GM21360 (cell line): ENCODE measurements at regions not wholly inside any gene's neighbourhood (a gene's known extent, or its start where the extent isn't known, plus 50 kb on each side); places are given as distances from the start of the nearest gene placed in this dataset.

Experiments
- ATAC-seq: cut with Tn5 transposase; IDR thresholded peaks from one replicate; pipeline ENCODE4 v1.9.1; 2021; ENCODE audit warnings: mild to moderate bottlenecking, moderate library complexity; ENCODE audit not compliant: unreplicated experiment

DNA sequence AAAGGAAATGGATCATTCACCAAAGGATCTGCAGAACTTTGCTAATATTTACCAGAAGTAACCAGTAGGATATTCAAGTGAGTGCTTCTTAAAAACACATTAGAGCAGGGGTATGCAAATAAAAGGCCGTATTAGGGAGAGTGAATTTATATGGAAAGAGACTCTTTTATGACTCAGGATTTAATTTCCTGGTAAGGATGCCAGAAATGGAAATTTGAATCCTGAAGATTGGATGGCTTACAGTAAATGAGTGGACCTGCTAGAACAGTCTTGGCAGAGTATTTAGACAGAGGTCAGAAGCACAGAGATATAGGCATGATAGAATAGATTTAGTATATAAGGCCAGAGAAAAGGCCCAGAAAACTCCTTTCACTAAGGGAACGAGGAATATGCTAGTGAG is 201.6 kb downstream of the SLITRK5 start:
- ATAC-seq, result no peak

DNA sequence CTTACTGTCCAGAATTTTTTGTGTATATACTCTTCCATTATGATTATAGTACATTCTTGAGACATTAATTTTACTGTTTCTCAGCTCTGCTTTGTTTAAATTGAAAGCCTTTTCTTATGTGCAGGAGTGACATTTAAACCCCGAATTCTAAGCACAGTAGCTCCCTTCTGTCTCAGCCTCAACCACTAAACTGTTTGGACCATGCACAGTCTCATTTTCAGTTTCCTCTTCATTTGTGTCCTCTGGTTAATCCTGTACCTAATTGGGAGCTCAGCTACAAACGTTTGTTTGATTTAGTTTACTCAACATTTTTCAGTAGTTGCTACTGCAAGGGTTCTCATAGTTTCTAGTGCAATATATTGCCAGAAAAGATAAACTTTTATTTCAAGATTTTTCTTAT is 206.3 kb downstream of the SLITRK5 start:
- ATAC-seq, result no peak

DNA sequence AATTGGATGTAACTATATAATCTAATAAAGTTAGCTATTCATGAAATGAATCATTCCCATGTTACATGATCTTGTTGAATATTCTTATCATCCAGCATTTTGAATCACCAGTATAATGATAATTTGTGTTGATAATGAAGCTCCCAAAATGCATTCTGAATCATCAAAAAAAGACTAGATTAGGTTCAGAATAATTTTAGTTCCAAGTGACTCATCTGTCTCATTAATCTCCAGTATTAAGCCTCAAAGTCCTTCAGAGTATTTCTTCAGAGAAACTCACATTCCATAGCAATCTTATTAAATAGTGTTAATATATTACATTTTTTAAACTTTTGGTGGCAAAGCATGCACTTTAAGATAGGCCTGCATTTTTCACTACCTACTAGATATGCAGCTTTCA is 207.5 kb downstream of the SLITRK5 start:
- ATAC-seq, result no peak

DNA sequence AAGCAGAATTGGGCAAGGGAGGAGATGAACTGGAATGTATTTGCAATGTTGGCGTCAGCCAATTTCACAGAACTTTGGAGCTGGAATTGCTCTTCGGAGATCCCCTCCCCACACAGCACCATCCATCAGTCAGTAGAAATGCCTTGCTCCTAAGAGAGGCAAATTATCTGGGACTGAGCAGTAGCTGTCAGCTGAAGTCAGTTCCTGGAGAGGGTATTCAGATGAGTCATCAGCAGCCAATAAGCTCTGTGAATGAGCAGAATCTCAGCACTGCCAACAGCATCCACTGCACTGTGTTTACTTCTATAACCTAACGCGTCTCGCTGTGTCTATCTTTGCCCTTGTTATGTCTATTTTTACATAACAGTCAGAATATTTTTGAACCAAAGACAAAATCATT is 213.7 kb downstream of the SLITRK5 start:
- no peak for ATAC-seq

DNA sequence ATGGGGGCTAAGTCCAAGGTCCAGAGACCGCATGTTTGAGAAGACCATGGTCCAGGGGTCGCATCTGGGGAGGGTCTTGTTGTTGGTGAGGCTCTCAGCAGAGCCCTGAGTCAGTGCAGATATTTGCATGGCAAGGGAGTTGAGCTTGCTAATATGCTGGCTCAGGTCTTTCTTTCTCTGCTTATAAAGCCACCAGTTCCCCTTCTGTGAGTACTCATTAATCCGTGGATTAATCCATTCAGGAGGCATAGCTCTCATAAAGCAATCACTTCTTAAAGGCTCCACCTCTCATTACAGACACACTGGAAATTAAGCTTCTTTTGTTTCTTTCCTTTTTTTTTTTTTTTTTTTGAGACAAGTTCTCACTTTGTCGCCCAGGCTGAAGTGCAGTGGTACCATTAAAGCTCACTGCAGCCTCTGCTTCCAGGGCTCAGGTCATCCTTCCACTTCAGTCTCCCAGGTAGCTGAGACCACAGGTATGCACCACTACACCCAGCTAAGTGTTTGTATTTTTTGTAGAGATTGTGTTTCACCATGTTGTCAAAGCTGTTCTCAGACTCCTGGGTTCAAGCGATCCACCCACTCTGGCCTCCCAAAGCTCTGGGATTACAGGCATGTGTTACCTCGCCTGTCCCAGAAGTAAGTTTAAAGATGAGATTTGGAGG is 216.4 kb downstream of the SLITRK5 start:
- no peak for ATAC-seq

DNA sequence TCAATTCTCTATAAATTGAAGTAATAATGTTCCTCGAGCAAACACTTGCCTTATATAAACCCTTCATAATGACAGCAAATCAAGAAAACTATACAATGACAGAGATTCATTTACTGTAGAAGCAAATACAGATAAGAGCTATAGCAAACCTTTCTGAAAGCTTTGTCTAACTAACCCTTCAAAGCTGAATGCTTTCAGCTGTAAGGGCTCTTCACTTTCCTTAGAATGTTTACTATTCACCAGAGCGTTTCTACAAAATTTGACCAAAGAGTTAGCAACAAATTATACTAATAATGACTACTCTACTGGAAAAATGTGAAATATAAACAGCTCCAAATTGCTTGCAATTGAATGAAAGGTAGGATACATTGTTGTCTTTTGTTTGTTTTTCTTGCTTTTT is 218.1 kb downstream of the SLITRK5 start:
- ATAC-seq, result no peak

DNA sequence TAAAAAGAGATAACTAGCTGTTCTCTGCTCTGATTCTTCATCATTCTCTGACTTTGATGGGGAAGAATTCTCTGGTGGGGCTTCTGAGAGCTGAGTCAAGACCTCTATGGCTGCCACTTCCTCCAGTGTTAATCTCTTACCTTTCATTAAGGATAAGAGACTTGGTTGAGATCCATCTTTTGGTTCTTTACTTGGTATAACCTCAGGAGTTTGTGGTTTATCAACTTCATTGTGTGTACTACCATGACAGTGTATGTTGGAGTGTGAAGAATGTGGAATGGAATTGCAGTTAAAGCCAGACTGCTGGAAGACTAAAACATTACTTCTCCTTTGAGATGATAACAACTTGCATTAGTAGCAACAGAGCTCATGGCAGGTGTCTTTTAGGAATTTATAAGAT is 222.0 kb downstream of the SLITRK5 start:
- no peak for ATAC-seq

DNA sequence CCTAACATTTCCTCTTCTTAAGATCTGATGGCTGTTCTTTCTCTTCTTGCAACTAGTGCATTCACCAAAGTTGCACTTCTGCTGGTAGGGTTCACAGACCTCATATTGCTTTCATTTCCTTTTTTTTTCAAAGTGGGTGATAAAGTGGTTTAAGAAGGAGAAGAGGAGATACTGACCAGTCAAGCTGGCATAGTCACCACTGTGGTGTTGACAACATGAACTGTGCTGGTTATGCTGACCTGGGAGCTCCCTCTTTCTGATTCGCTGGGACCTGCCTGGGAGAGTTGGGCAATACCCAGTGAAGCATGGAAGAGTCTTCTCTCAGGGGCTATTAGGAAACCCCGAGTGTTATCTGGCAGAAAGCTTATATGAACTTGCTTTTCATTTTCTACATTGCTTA is 222.9 kb downstream of the SLITRK5 start:
- ATAC-seq, result no peak

DNA sequence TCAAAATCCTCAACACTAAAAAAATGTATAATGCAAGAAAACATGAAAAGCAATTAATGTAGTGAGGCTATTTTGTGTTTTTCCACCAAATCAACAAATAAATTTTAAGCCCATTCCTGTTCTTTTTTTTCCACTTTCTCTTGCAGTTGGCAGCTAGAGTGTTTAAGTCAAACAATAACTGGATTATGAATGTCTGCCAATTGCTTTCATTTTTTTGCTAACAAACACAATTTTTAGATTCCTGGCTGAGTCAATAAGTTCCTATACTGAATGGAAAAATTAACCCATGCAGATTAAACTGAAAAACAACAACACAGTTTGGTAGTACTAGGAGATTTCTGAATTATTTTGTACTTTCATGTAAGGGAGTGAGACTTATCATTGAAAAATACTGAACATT is 232.4 kb downstream of the SLITRK5 start:
- ATAC-seq, result no peak

DNA sequence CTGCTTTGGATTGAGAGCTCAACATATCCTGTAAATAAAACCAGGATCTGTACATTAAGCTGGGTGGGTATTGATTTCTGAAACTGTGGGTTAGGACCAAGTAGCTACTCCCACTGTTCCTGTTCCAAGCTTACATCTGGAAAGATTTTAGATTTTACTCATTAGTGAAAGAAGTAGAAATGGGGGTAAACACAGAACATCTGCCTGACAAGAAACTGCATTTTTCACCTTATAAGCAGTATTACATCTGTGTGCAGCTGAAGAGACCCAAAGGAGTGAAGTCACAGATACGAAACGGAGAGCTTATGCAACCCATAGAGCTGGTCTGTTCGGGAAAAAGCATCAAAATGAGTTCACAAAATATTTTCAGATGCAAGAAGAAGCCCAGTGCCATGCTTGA is 235.2 kb downstream of the SLITRK5 start:
- ATAC-seq, result no peak

DNA sequence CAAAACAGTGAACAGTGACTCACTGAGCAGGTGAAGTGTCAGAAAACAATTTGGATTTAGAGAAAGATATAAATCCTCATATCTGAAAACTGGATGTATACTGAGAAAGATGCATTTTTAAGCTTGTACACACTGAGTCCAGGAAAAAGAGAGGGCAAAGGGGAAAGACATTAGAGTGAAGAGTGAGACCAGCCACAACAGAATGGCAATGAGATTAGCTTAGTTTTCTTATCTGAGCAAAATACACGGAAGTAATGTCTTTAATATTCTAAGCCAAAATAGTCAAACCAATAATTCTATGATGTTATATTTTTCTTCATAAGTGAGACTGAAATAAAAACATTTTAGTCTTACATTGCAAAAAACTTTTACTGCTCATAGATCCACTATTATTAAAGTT is 236.0 kb downstream of the SLITRK5 start:
- ATAC-seq, result no peak

DNA sequence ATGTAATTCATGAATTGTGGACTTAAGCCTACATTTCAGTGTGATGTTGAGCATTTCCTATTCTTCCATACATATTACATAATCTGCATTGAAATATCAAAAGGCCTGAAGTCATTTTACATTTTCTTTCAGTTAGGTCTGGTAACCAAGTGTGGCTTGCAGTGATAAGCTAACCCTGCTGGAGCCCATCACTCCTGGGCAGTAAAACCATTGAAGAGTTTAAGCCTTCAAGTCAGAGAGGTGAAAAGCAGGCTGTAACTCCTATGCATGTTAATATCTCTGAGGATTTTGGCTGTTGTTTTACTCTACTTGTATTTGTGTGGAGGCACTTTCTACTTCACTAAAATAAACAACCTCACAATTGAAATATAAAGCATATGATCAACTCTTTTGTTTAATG is 248.8 kb downstream of the SLITRK5 start:
- no peak for ATAC-seq

DNA sequence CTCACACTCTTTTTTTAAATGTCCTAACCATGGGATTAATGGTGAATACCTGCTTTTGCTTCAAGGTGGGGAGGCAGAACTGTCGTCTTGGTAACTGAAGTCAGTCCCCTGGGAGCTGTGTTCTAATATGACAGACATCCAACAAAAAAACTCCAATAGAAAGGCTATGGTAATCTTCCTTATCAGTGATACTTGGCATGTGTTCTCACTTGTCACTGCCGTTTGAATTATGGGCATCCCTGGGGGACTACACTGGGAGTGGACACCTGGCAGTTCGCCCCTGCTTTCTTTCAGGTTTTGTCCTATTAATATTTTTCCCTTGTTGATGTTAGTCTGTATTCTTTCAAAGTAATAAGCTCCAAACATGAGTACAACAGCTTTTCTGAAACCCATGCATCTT is 252.6 kb downstream of the SLITRK5 start:
- no peak for ATAC-seq

DNA sequence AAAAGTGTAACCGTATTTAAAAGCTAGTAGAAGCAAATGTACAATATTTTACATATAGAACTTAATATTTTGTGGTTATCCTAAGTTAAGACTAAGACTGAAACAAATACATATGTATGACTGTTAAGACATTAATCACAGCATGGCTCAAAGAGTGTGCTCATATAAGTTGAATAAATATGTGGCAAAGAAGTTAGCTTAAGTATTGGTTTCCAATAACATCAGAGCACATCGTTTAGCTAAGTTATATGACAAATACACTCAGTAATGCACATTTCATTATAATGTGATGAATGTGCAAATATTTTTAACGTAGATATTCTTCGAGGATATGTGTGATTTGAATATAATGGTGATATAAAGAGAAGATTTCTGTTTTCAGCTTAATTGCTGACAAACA is 253.8 kb downstream of the SLITRK5 start:
- ATAC-seq, result no peak

DNA sequence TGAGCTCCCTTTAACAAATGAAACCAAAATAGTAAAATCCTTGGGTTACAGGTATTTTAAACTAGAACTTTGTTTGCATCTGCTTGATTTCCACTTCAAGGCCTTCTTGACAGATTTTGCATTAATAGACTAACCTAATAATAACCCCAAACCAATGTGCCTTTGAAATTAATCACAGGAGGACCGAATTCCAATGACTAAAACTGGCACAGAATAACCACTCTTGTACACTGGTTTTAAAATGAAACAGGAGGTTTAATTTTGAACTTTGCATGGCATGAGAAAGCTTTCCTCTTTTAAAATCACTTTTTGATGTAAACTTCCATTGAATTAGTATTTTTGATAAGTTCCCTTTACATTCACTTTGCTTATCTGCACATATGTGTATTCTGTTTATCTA is 269.6 kb downstream of the SLITRK5 start:
- no peak for ATAC-seq

DNA sequence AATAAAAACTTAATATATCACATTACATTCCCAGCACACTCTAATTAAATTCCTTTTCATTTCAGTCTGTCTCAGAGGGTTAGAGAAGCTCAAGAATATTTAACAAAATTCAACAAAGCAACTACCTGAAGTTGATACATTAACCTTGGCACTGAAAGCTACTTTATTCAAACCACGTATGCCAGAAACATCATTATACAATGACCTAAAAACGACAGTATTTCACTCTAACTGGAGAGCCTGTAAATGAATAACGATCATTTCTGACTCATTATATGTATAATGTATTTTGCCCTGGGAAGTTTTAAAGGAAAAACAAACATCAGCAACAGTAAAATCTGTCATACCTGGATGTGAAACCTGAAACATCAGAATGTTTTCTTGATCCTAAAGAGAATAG is 270.1 kb downstream of the SLITRK5 start:
- no peak for ATAC-seq

DNA sequence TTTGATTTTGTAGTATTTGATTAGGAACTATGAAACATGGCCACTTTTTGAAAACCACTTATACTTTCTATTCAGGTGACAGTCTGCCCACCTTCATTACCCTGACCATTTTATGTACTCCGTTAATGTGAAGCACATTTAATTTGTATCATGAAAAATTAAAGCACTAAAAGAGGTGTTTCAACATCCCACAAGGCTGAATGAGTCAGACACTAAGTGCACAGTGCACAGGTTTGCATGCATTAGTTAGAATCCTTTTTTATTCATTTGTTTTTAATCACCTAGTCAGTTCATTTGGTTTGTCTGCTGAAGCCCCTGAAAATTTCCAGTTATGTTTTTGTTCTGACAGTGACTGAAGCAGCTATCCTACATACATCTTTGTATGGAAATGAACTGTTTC is 271.0 kb downstream of the SLITRK5 start:
- no peak for ATAC-seq

DNA sequence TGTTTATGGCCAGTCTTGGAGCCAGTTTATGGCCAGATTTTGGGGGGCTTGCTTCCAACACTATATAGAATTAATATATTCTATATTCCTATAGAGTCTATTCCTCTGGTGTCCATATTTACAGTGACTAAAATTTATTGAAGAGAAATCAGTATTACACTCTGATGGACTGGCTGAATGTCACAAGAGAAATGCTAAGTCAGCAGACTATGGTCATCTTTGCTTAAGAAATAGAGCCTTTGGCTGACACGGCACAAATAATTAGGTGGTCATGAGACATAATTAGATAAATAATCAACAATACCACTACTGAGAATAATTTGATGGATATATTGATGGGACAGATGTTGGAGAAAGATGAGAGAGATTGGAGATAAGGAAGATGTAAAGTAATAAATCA is 272.9 kb downstream of the SLITRK5 start:
- no peak for ATAC-seq

DNA sequence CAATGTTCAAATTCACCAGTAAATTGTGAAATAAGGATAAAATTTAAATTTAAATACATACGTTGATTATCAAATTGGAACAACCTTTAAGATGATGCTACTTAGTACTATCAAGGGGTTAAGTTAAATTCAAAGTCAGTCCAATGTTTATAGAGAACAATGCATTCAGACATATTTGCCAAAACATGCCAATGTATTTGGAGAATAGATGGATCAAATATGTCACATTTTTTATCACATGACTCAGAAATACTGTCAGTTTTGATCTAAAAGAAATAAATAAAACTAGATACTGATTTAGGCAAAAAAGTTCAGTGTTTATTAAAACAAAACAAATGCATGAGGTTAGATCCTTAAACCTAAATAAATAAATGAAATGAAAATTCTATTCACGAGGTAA is 281.2 kb downstream of the SLITRK5 start:
- ATAC-seq, result no peak

DNA sequence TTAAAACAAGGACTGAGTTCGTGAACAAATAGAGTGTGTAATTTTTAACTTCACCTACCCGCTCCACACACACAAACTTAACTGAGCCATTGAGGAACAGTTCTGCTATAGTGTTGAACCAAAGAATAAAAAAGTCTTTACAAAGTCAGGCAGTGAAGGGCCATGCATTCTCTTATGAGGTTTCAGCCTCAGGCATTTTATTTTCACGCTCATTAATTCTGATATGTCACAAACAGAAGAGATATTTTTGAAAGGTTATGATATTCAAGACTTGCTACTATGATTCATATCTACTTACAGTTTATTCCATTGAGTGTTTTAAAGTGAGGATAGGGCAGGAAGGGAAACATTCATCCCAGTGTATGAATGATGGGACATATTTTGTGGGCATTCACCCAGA is 282.2 kb downstream of the SLITRK5 start:
- no peak for ATAC-seq

DNA sequence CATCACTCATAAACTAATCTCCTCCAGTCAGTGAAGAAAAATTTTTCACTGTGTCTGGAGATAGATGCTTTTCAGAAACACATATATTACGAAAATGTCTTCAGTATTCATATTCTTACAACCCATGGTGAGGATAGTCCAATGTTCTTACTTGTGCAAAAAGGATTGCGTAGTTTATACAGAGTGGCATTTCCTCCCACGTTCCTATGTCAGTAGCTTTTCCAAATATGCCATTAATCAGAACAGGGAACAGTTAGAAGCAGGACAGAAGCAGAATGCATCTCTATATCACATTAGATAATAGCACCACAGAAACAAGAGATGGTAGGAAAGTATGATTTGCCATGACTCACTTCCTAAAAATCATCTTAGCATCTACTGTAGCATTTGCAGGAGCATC is 282.9 kb downstream of the SLITRK5 start:
- no peak for ATAC-seq

DNA sequence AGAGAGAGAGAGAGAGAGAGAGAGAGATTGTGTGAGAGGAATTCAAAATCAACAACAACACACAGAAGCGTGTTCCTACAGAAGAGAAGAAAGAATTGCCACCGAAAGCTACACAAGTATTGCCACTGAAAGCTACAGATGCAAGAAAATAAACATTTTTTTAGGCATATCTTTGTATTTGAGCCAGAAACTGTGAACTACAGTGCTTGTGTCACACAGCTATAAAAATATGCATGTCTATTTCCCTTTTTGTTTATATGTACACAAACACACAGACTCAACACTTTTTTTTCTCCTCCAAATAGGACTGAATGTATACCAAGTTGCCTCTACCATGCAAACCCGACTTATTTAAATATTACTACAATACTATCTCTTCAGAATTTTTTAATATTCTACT is 290.4 kb downstream of the SLITRK5 start:
- ATAC-seq, result no peak

DNA sequence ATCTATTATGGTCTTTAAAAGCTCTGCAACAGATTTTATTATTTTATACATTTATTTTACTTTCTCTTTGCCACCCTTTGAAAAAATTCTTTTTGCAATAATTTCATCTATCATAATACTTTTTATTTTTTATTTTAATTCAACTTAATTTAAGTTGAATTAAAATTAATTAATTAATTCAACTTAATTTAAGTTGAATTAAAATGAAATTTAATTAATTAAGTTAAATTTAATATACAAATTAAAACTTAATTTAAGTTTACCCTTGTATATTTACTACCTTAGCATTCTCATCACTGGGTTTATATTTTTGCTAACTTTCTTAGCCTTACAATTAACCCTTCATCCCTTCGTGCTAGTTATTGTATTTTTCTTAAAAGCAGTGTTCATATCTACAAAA is 301.4 kb downstream of the SLITRK5 start:
- no peak for ATAC-seq

DNA sequence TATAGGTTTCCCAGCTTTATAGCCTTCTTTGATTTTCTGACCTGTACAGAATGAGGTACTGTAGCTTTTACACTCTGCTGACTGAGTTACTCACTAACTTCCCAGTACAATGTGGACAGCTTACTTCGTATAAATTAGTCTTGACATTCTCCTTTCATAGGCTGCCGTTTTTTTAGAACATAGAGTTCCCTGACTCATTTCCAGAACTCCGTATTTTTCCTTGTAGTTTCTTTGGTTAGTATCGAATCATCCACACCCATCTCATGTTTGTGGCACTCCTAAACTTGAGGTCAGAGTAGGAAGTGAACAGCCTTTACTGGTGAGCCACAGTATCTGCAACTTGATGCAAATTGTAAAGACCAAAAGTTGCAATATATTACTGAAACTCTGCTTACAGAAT is 303.9 kb downstream of the SLITRK5 start:
- ATAC-seq, result no peak
